ENCODE measurements at regions not wholly inside any gene's neighbourhood (a gene's known extent, or its start where the extent isn't known, plus 50 kb on each side); places are given as distances from the start of the nearest gene placed in this dataset.
"Not testable (repeated sequence)": the region's sequence is repeated elsewhere in the genome, so short reads cannot be mapped to it uniquely, and the experiment has no call there.

- in situ Hi-C loops (cut with HindIII; ENCODE audit: low sequenced_read_pairs), result not testable (repeated sequence)
Observed at GRCh38 chr3:34909679-34910078, 729.6 kb upstream of the ARPP21 start.

DNA sequence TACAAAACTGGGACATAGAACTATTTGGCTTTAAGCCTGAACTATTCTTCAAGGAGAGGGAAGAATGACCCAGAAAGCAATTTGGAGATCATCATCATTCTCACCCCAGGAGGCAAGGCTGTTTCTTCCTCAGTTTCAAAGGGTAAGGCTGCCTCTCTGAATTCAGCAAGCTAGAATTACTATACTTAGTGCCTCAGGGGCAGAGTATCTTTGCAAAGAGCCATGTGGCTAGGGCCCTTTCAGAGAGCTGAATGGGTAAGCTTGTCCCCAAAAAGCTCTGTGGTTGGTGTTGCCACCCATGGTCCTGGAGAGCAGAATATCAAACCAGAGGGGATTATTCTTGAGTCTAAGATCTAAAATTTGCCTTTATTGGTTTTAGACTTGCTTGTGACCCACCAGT, 720.3 kb upstream of the ARPP21 start:
- in situ Hi-C loops (cut with HindIII; ENCODE audit: low sequenced_read_pairs), result no loop called here

DNA sequence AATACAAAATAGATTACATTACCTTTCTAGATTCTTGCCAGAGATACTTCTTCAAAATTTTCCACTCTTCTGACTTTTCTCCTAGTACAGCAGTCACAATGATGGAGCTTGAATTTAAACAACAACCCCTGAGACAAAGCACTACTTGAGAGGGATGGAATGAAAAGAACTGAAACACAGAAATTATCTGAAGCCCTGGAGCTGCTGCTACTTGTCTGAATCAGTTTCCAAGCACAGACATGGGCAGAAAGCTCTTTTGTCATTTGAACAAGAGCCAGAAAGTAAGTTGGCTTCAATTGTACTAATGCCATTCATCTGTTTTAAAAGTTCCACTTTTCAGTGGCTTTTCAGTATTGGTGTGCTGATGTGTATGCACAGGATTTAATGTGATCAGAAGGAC, 718.5 kb upstream of the ARPP21 start:
- in situ Hi-C loops (cut with HindIII; ENCODE audit: low sequenced_read_pairs), result no loop called here

- in situ Hi-C loops (cut with HindIII; ENCODE audit: low sequenced_read_pairs), result no loop called here
Observed at GRCh38 chr3:34924961-34925360, 714.4 kb upstream of the ARPP21 start.

DNA sequence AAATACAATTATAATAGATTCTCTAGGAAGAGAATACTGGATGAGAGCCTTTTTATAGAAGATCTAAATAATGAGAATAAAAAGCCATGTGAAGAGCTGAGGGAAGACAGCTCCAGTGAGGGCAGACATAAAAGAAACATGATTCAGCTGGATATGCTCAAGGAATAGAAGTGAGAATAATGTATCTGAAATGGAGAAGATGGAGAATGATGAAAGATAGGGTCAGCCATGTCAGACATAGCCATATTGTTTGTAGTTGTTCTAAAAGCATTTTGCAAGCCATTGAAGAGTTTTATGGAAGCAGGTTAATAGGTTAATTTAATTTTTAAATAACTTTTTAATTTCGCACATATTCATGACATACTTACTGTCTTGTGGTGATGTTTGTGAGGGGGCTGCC, 713.5 kb upstream of the ARPP21 start:
- in situ Hi-C loops (cut with HindIII; ENCODE audit: low sequenced_read_pairs), result no loop called here

DNA sequence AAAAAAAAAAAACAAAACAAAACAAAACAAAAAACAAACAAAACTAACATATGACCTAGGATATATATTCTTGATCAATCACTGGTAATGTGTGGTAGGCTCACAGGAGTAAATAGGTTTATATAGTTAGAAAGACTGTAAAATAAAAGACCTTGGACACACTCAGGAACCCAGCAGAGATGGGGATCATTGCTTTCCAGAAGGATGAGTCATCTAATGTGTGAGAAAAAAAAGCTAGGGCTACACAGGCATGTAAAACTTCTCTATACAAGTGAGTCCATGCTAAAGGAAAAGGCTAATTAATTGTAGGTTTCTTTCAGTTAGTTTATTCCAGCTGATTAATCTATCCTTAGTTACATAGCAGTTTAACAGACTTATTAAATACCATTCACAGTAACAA, 710.3 kb upstream of the ARPP21 start:
- in situ Hi-C loops (cut with HindIII; ENCODE audit: low sequenced_read_pairs), result no loop called here

DNA sequence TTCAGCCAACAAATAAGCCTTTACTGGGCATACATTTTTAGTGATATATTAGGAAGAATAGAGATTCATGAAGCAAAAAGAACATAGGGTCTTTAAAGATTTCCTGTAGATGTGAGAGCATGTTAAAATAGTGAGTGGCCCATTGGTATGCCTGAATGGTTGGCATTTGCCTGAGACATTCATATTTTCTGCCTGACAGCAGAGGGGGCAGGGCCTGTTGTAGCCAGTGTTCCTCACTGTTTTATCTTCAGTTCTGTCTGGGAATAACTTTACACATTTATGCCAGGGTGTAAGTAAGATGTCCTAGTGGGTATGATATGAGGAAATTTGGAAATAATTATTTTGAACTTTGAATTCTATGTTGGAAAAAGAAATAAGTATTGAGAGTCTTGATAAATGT, 704.7 kb upstream of the ARPP21 start:
- in situ Hi-C loops (cut with HindIII; ENCODE audit: low sequenced_read_pairs), result no loop called here

DNA sequence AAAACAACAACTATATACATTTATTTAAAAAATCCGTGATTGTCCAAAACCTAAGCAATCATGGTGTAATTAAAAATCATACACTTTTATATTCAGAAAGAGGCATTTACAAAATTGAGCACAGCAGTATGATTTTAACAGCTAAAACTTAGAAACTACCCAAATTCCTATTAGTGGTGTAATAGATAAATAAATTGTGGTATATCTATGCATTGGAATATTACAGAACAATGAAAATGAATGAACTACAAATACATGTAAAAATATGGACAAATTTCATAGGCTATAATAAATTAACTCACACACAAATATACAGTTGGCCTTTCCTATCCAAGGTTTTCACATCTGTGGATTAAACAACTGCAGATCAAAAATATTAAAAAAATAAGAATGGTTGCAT, 700.5 kb upstream of the ARPP21 start:
- in situ Hi-C loops (cut with HindIII; ENCODE audit: low sequenced_read_pairs), result no loop called here

GRCh38 chr3:34942256-34942655, 697.1 kb upstream of the ARPP21 start:
- in situ Hi-C loops (cut with HindIII; ENCODE audit: low sequenced_read_pairs), result no loop called here

DNA sequence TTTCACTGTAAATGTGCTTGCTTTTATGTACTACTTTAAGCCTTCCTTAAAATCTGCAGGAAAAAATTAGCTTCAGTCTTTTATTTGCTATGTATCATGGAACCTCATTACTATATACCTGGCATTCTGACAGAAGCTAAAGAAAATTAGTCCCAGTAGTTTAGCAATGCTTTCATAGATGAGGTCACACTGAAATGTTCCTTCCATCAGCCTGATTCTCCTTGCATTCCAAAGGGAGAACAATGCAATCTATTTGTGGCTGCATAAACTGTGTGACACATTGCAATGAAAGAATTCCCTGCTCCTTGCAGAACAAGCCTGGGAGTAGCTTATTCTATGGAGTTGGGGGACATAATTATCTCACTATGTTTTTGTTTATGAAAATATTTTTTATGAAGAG, 691.5 kb upstream of the ARPP21 start:
- in situ Hi-C loops (cut with HindIII; ENCODE audit: low sequenced_read_pairs), result no loop called here

DNA sequence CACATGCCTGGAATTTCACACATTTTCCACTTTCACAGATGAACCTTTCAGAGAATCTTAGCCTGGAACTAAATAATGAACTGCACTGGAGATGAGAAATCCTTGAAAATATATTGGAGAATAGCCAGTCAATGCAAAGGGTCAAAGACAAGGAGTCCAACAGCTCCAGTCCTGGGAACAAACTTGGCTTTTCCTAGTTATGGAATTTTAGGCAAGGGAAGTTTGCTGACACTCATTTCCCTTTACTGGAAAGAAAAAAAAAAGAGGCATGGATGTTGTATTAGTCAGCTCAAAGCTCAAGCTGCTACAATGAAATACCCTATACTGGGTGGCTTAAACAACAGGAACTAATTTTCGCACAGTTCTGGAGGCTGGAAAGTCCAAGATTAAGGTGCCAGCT, 690.8 kb upstream of the ARPP21 start:
- in situ Hi-C loops (cut with HindIII; ENCODE audit: low sequenced_read_pairs), result no loop called here

GRCh38 chr3:34955680-34956079, 683.6 kb upstream of the ARPP21 start:
- in situ Hi-C loops (cut with HindIII; ENCODE audit: low sequenced_read_pairs), result no loop called here

DNA sequence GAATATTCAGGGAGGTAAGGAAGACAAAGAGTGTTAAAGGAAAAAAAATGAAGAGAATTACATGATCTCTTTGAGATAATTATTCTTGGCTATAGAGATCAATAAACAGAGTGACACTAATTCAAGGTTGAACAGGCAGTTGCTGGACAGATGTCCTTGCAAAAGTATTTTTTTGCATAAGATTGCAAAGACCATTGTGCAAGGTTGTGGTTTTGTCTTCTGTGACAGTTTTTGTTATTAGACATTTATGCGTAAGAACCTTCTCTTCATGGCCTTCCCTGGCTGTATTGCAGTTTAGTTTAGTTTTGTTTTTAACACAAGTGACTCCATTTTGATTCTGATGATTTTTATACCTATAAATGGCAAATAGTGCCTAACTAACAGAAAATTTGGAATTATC, 682.8 kb upstream of the ARPP21 start:
- in situ Hi-C loops (cut with HindIII; ENCODE audit: low sequenced_read_pairs), result no loop called here

DNA sequence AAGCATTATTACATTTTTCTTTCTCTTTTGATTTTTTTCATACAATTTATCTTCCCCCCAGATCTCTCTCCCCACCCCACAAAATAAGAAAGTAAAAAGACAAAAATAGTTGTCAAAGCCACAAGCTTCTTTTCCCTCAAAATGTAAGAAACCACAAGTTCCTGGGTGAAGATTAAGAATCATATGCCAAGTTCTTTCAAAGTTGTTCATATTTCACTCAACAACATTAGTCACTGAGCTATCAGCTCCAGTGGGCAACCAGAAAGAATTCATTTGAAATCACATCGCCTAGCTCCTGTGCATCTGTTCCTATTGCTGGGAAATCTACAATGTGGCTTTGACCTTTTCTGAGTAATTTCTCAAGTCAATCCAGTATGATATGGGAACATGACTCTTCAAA, 681.6 kb upstream of the ARPP21 start:
- in situ Hi-C loops (cut with HindIII; ENCODE audit: low sequenced_read_pairs), result no loop called here

- in situ Hi-C loops (cut with HindIII; ENCODE audit: low sequenced_read_pairs), result no loop called here
Observed at GRCh38 chr3:34969513-34969912, 669.8 kb upstream of the ARPP21 start.

DNA sequence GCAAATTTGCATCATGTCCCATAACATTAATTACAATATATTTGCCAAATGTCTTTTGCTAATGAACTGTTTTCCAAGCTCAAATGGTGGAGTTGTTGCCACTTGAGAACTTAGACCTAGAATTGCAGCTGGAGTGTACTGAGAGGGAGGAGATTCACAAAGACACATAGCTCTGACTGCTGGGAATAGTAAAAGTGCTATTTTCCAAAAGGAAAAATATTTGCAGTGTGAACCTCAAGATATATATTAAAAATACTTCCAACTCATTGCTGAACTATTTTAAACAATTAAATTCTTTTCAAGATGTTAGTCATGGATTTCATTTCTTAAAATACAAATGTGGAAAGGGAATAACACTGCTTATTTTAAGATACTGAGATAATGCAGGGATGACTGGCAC, 666.8 kb upstream of the ARPP21 start:
- in situ Hi-C loops (cut with HindIII; ENCODE audit: low sequenced_read_pairs), result no loop called here

DNA sequence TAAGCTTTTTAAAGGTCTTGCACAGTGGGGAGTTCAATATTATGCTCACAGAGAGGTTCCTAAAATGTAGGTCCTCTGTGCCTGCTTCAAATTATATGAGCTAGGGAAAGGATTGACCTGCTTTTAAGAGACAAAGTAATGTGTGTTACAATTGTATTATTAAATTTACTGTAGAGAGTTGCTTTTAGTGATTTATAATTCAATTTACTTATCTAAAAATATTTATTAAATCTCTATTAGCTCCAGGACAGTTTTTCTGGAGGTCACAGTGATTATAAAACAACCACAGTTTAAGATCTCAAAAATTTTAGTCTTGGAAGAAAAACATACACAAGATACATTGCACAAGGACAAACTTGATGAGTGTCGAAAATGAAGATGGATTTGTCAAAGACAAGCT, 665.7 kb upstream of the ARPP21 start:
- in situ Hi-C loops (cut with HindIII; ENCODE audit: low sequenced_read_pairs), result no loop called here

- in situ Hi-C loops (cut with HindIII; ENCODE audit: low sequenced_read_pairs), result no loop called here
Observed at GRCh38 chr3:34983631-34984030, 655.7 kb upstream of the ARPP21 start.

DNA sequence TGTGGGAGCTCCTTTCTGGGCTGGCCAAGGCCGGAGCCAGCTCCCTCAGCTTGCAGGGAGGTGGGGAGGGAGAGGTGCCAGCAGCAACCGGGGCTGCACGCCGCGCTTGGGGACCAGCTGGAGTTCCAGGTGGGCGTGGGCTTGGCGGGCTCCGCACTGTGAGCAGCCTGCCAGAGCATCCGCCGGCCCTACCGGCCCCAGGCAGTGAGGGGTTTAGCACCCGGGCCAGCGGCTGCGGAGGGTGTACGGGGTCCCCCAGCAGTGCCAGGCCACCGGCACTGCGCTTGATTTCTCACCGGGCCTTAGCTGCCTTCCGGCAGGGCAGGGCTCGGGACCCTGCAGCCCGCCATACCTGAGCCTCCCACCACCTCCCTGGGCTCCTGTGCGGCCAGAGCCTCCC, 651.0 kb upstream of the ARPP21 start:
- in situ Hi-C loops (cut with HindIII; ENCODE audit: low sequenced_read_pairs), result no loop called here

GRCh38 chr3:34995796-34996430, 643.4 kb upstream of the ARPP21 start:
- in situ Hi-C loops (cut with HindIII; ENCODE audit: low sequenced_read_pairs), result no loop called here

DNA sequence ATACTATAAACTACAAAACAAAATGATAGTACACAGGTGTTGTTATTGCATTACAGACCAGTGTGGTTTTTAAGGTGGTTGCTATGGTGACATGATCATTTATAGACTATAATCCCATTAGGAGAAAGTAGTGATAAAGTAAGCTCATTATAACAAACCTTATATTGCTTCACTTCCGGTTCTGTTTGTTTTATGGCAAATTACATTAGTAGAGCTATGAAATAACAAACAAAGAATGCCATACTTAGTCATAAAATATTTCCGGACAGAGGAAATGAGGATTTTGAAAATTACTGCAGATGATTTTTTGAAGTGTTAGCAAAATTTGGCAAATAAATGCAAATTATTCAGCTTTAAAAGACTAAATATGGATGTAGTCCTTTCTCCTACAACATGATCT, 640.4 kb upstream of the ARPP21 start:
- in situ Hi-C loops (cut with HindIII; ENCODE audit: low sequenced_read_pairs), result no loop called here

DNA sequence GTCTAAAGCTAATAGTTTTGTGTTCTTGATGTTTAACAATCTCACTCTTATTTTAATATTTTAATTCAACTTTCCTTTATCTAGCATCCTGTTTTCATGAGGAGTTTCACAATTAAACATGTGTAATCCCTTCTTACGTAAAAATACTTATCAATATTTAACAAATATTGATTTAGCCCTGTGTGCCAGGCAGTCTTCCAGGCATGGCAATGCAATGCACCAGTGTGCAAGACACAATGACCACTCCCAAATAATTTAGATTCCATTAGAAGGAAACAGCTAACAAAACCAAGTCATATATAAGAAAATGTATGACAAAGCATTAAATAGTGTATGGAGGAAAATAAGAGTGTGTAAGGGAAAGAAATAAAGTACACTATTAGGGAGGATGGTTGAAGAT, 627.1 kb upstream of the ARPP21 start:
- in situ Hi-C loops (cut with HindIII; ENCODE audit: low sequenced_read_pairs), result no loop called here

DNA sequence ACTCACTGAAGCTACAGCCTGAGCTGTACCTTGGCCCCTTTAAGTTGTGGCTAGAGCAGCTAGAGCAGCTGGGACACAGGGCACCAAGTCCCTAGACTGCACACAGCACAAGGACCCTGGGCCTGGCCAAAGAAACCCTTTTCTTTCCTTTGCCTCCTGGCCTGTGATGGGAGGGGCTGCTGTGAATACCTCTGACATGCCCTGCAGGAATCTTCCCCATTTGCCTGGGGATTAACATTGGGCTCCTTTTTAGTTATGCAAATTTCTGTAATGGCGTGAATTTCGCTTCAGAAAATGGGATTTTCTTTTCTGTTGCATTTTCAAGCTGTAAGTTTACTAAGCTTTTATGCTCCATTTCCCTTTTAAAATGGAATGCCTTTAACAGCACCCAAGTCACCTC, 611.2 kb upstream of the ARPP21 start:
- in situ Hi-C loops (cut with HindIII; ENCODE audit: low sequenced_read_pairs), result no loop called here

All from DLD1 (cell line).